ENCODE measurements at regions not wholly inside any gene's neighbourhood (a gene's known extent, or its start where the extent isn't known, plus 50 kb on each side); places are given as distances from the start of the nearest gene placed in this dataset.

DNA sequence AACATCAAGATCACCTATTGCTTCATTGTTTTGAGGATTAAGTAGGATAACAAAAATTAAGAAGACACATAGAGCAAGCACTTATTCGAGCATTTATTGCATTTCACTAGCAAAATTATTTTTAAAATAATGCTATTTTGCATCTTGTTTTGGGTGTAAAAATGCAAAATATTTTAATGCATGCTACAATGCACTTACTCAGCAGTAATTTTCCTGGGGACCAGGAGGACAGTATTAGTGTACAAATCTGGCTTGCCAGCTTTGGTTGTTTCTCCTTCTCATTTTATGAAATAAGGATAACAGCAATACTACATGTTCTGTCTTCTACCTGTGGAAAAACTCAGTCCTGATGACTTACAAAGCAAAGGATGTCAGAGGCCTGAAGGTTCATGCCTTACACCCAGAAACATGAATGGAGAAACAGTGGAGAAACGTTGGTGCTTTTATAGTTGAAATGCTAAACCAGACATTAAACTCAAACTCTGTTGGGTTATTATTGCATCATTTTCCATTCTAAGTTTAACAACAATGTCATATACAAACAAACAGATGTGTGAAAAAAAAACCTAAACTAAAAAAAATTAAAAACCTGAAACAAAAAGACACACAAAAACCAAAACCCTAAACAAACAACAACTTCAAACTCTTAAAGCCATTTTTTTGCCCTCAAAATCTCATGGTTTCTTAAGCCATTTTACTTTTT, 50.2 kb upstream of the ATXN1 start:
- ATAC-seq (no peak), FAIRE-seq (no peak), DNase-seq (ENCODE audit: extremely low read depth in 1 of 4, low spot score in 3 of 4) (no peak)
- Histone ChIP-seq H3K4me3 (no peak overlapping the region), H3K9ac (ENCODE audit: insufficient read depth in 1 of 2, low read depth in 2 of 2, low read length in 2 of 2) (no peak overlapping the region), H4K20me1 (replicated peaks; ENCODE audit: control insufficient read depth, insufficient read depth, low read length) (no peaks in the 10 kb centered on the region), H3K27me3 (ENCODE audit: control insufficient read depth in 2 of 2, insufficient read depth in 2 of 2, low read length in 2 of 2) (peaks cover 2 to 3% of the 10 kb centered on the region in 2 experiments; a peak in 3 of 5 replicates), H3K4me1 (replicated peaks in 1 of 2; ENCODE audit: control insufficient read depth in 2 of 2, insufficient read depth in 2 of 2, low read length in 2 of 2) (no peaks in the 10 kb centered on the region), H3K27ac (ENCODE audit: extremely low read depth, low read depth, low read length) (no peak overlapping the region), H2AFZ (ENCODE audit: low read depth, low read length) (no peak overlapping the region), H3K4me2 (ENCODE audit: insufficient read depth, low read length) (no peak overlapping the region), H3K9me3 (replicated peaks; ENCODE audit: control insufficient read depth, insufficient read depth, low read depth, low read length) (no peaks in the 10 kb centered on the region), H3K36me3 (ENCODE audit: control insufficient read depth, insufficient read depth, low read length) (no peaks in the 10 kb centered on the region), H3K9me1 (ENCODE audit: control insufficient read depth, insufficient read depth, low read length) (no peaks in the 10 kb centered on the region), H3K79me2 (ENCODE audit: control insufficient read depth, insufficient read depth, low read length) (no peaks in the 10 kb centered on the region)
- in situ Hi-C loops (cut with MboI) (no loop called here), intact Hi-C loops (cut with micrococcal nuclease) (no loop called here)
- 0% methylated on average over 2 of the region's 2 CpGs for WGBS (ENCODE audit: insufficient coverage, low coverage, missing lambda C conversion rate)
- BruUV-seq (replicated peaks): no TSS peak
- TF ChIP-seq ZSCAN32 (CRISPR knock-in tag; IDR thresholded peaks at IDR 0.05): peak; percentile 24; the same call in 1 of the 2 replicates
- TF ChIP-seq, protein P1, sequence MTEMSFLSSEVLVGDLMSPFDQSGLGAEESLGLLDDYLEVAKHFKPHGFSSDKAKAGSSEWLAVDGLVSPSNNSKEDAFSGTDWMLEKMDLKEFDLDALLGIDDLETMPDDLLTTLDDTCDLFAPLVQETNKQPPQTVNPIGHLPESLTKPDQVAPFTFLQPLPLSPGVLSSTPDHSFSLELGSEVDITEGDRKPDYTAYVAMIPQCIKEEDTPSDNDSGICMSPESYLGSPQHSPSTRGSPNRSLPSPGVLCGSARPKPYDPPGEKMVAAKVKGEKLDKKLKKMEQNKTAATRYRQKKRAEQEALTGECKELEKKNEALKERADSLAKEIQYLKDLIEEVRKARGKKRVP (CRISPR knock-in tag; IDR thresholded peaks at IDR 0.05): 0 out of 2 replicates have a peak, but pooled peaks have one; percentile 57
- TF ChIP-seq RBM25 (IDR thresholded peaks at IDR 0.05; ENCODE audit: low read depth, low read length, severe bottlenecking): peak; percentile 52
- TF ChIP-seq, protein P2, sequence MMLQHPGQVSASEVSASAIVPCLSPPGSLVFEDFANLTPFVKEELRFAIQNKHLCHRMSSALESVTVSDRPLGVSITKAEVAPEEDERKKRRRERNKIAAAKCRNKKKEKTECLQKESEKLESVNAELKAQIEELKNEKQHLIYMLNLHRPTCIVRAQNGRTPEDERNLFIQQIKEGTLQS (IDR thresholded peaks at IDR 0.05): peak; percentile 55; the same call in 1 of the 2 replicates
- TF ChIP-seq, protein P2 (CRISPR knock-in tag; conservative IDR thresholded peaks at IDR 0.05): no peak
- TF ChIP-seq CEBPG (CRISPR knock-in tag; IDR thresholded peaks at IDR 0.05): no peak
- peak; percentile 70 to 78 for TF ChIP-seq CEBPG (tag; conservative IDR thresholded peaks at IDR 0.05 in 1 of 2, IDR thresholded peaks at IDR 0.05 in 1 of 2)
- TF ChIP-seq NRF1 (conservative IDR thresholded peaks at IDR 0.05 in 1 of 2, IDR thresholded peaks at IDR 0.05 in 1 of 2): no peak
- CTCF ChIA-PET (ENCODE audit: low intra/inter-chr PET ratio): no interaction called here
- POLR2A ChIA-PET: no interaction called here

Measured in K562 (cell line).